ENCODE measurements at regions not wholly inside any gene's neighbourhood (a gene's known extent, or its start where the extent isn't known, plus 50 kb on each side); places are given as distances from the start of the nearest gene placed in this dataset.

DNA sequence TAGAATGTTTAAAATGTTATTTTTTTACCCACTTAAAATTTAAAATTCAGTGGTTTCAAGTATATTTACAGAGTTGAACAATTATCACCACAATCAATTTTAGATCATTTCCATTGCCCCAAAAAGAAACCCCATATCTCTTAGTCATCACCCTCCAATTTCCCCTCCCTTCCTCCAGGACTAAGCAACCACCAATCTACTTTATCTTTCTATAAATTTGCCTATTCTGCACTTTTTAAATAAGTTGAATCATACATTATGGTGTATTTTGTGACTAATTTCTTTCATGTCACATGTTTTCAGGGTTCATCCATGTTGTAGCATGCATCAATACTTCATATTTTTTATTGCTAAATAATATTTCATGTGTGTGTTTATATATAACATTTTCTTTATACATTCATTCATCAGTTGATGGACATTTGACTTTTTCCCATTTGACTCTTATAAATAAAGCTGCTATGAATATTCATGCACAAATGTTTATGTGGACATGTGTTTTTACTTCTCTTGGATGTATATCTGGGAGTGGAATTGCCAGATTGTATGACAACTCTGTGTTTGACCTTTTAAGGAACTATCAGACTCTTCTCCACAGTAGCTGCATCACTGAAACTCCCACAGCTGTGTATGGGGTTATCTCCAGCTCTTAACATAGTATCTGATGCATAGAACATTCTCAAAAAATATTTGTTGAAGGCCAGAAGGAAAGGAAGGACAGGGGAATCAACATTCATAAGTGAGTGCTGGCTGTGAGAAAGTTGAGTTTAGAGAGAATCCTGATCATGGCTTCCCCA is 107.8 kb upstream of the OXGR1 start:
- TF ChIP-seq, protein P1, sequence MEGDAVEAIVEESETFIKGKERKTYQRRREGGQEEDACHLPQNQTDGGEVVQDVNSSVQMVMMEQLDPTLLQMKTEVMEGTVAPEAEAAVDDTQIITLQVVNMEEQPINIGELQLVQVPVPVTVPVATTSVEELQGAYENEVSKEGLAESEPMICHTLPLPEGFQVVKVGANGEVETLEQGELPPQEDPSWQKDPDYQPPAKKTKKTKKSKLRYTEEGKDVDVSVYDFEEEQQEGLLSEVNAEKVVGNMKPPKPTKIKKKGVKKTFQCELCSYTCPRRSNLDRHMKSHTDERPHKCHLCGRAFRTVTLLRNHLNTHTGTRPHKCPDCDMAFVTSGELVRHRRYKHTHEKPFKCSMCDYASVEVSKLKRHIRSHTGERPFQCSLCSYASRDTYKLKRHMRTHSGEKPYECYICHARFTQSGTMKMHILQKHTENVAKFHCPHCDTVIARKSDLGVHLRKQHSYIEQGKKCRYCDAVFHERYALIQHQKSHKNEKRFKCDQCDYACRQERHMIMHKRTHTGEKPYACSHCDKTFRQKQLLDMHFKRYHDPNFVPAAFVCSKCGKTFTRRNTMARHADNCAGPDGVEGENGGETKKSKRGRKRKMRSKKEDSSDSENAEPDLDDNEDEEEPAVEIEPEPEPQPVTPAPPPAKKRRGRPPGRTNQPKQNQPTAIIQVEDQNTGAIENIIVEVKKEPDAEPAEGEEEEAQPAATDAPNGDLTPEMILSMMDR (IDR thresholded peaks at IDR 0.05) = no peak
- TF ChIP-seq POLR2A (IDR thresholded peaks at IDR 0.05) = no peak

All from uterus (tissue), 2 donors.